C4-2B (cell line): ENCODE measurements at regions not wholly inside any gene's neighbourhood (a gene's known extent, or its start where the extent isn't known, plus 50 kb on each side); places are given as distances from the start of the nearest gene placed in this dataset.

Source experiments
- H3K27ac ChIP-seq: fragments of 450-650 bp; 2 replicates; pipeline ENCODE4 v1.5.1; 2017
- ZFX ChIP-seq: fragments of 450-650 bp; IDR thresholded peaks from 2 replicates; pipeline ENCODE4 v1.6.1; 2017
- TF ChIP-seq, protein P1 (sequence below): fragments of 450-650 bp; conservative IDR thresholded peaks from 2 replicates; pipeline ENCODE4 v1.5.1; 2017; ENCODE audit warnings: mild to moderate bottlenecking

DNA sequence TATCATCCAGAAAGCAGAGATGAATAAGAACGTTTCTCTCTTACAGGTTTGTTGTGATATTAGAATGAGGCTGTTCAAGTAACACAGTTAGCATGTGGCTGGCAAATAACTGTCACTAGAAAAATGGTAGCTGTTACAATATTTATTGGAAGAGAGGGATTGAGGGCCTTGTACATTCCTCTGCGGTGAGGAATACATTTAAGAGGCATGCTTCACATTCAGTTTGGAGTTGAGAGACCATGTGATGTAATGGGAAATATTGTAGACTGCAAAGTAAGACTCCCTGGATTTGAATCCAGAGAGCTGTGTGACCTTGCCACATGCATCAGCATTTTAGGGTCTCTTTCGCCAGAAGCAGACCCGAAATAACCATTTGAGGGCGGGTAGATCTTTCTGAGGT, 104.8 kb upstream of the KIT start:
- TF ChIP-seq, protein P1, sequence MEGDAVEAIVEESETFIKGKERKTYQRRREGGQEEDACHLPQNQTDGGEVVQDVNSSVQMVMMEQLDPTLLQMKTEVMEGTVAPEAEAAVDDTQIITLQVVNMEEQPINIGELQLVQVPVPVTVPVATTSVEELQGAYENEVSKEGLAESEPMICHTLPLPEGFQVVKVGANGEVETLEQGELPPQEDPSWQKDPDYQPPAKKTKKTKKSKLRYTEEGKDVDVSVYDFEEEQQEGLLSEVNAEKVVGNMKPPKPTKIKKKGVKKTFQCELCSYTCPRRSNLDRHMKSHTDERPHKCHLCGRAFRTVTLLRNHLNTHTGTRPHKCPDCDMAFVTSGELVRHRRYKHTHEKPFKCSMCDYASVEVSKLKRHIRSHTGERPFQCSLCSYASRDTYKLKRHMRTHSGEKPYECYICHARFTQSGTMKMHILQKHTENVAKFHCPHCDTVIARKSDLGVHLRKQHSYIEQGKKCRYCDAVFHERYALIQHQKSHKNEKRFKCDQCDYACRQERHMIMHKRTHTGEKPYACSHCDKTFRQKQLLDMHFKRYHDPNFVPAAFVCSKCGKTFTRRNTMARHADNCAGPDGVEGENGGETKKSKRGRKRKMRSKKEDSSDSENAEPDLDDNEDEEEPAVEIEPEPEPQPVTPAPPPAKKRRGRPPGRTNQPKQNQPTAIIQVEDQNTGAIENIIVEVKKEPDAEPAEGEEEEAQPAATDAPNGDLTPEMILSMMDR, result no peak
- H3K27ac ChIP-seq, result no peak overlapping the region

DNA sequence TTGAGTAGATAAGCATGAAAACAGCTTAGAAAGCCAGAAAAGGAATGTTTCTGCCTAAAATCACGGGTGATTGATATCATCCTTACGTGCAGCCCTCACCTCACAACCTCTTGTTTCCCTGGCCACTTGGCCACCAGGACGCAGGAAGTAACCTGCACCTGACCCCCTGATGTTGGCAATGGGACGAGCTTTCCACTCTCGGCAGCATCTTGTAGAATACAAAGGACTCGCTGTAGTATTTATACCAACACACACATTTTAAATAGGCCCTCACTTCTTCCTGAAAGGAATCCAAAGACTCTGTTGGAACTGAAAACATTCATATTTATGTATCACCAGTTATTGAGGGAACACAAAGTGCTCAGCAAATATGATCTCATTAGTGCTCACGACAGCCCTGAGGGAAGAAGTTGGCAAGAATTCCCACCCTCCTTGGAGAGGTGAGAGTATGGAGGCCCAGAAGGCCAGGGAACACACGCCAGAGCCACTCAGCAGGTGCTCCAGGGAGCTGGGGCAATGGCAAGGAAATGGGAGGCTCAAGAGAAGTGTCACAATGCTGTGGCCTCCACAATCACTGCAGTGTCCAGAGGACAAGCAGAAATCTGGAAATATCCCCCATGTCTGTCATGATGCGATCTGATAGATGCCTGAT, 103.3 kb upstream of the KIT start:
- H3K27ac ChIP-seq, result no peak overlapping the region
- TF ChIP-seq, protein P1, result no peak
- TF ChIP-seq ZFX, result no peak

DNA sequence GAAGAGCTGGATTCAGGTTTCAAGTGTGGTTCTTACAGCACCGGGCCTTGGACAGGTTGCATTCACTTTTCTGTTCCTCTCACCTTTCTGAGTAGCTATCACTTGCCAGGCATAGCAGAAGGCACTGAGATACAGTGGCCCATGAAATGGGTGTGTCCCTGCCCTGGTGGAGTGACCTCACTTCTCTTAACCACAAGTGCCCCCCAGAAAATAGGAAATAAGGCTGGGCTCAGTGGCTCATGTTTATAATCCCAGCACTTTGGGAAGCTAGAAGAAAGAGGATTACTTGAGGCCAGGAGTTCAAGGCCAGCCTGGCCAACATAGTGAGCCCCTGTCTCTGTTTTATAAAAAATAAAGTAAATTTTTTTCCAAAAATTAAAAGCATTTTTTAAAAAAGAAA, 101.7 kb upstream of the KIT start:
- H3K27ac ChIP-seq, result no peak overlapping the region
- TF ChIP-seq, protein P1, result no peak
- TF ChIP-seq ZFX, result no peak

DNA sequence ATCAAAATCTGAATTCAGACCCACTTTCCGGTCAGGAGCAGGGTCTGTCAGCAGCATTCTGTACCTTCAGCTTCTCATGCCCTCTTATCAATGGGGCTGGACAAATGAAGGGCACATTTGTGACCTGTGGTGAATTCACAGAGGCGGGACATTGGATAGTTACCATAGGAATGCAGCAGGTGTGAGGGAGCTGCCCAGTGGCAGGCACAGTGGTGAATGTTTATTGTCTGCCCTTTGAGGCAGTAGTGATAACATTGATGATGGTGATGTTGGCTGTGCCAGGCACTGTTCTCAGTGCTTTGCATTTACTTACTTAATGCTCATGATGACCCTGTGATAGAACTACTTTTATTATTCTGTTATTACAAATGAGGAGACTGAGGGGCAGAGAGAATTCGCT, 101.2 kb upstream of the KIT start:
- TF ChIP-seq, protein P1, result no peak
- no peak for TF ChIP-seq ZFX
- H3K27ac ChIP-seq, result no peak overlapping the region

DNA sequence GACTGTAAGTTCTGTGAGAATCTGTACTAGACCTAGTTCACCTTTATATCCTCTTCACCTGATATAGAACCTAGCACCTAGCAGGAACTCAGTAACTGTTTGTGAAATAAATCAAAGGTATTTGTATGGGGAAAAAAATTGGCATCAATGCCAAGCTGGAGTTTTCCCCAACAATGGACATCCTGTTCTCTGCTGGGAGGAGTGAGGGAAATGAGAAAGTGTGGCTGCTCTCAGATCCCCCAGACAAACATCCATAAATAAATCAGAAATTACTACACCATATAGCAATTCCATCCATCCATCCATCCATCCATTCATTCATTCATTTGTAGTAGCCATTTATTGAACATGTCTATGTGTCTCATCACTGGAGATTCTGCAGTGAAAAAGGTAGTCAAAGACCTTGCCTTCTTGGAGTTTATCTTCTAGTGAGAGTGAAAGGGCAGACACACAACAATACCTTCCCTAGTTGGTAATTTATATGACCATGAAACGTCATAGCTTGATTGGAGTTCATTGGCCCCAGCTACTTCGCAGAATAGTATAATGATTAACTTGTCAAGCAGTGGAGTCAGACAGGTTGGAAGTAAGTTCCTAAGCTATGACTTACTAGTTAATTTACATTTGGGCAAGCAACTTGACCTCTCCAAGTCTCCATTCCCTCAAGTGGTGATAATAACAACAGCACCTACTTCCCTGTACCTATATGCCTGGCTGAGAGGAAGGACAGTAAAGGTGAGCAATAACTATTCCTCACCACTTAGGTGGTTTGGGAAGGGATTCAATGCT, 98.7 kb upstream of the KIT start:
- TF ChIP-seq, protein P1, result no peak
- no peak for TF ChIP-seq ZFX
- H3K27ac ChIP-seq, result no peak overlapping the region

DNA sequence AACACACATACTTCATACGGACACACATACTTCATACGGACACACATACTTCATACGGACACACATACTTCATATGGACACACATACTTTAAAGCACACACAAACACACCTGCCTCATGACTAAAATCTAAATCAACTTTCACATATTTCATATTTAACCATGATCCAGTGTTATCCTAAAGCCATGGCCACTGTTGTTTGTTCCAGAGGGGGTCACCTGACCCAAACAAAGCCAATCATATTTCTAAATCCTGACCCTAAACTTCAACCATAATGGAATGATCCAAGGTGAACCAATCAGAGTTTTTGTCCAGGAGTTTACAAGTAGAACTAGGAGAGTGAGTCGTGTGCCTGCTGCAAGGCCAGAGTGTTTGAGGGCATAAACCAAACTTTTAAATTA, 97.2 kb upstream of the KIT start:
- TF ChIP-seq, protein P1, result no peak
- TF ChIP-seq ZFX, result no peak
- no peak overlapping the region for H3K27ac ChIP-seq

DNA sequence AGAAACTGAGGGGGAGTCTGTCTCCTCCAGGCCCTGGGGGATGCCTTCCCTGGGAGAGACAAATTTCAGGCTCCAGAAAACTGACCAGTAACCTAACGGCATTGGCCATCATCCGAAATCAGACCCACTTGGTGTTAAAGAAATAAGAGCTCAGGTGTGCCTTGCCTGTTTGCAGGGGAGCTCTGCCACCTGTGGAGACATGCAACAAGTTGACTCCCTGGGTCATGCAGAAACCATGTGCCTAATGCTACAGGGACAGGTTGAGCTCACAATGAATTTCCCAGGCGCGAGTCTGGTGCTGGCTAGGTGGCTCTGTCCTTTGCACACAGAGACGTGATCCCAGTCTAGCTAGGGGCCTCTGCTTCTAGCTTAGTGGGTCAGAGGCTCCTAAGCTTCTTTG, 95.8 kb upstream of the KIT start:
- no peak for TF ChIP-seq ZFX
- TF ChIP-seq, protein P1, result no peak
- H3K27ac ChIP-seq, result no peak overlapping the region
